GM23248 (cell line): ENCODE measurements at regions not wholly inside any gene's neighbourhood (a gene's known extent, or its start where the extent isn't known, plus 50 kb on each side); places are given as distances from the start of the nearest gene placed in this dataset.

Experiments
- EZH2 ChIP-seq: fragments of 200-600 bp; sonication (generic); IDR thresholded peaks from 2 replicates; pipeline ENCODE4 v1.6.1; 2018; ENCODE audit warnings: antibody characterized with exemption, mild to moderate bottlenecking; ENCODE audit not compliant: insufficient read depth, poor library complexity, severe bottlenecking
- EZH2phosphoT487 ChIP-seq: fragments of 200-600 bp; sonication (generic); IDR thresholded peaks from 2 replicates; pipeline ENCODE4 v1.6.1; 2018; ENCODE audit warnings: antibody characterized with exemption, moderate library complexity, mild to moderate bottlenecking, low read depth; ENCODE audit not compliant: insufficient read depth

DNA sequence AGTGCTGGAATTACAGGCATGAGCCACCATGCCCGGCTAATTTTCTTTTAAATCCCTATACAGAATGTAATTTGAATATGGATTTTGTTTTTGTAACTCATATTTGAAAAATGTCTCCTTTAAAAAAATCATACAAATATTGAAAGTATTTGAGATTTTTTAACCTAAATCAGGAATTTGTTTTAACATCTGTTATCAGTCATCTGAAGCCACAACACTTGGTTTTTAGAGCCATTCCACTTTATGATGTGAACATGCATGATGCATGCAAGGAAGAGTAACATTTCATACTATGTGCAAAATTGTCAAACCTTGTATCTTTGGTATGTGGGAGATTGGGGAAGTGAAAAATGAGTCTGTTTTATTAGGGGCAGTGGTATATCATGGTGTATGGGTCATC is 124.5 kb upstream of the AHI1 start:
- TF ChIP-seq EZH2: no peak
- TF ChIP-seq EZH2phosphoT487: no peak
